Endothelial cell (in vitro differentiated cells): ENCODE measurements at regions not wholly inside any gene's neighbourhood (a gene's known extent, or its start where the extent isn't known, plus 50 kb on each side); places are given as distances from the start of the nearest gene placed in this dataset.

Experiments used
- DNase-seq: peaks from one replicate; pipeline ENCODE4 v3.0.0; 2021; ENCODE audit warnings: low spot score
- H3K27ac Mint-ChIP-seq: one replicate; pipeline ENCODE4 v1.8.0; 2021; ENCODE audit warnings: mixed read lengths, inconsistent platforms; ENCODE audit not compliant: unreplicated experiment
- H3K27me3 Mint-ChIP-seq: one replicate; pipeline ENCODE4 v1.8.0; 2021; ENCODE audit warnings: mild to moderate bottlenecking, moderate library complexity, mixed read lengths, inconsistent platforms; ENCODE audit not compliant: unreplicated experiment
- H3K36me3 Mint-ChIP-seq: one replicate; pipeline ENCODE4 v1.8.0; 2021; ENCODE audit warnings: mild to moderate bottlenecking, low read depth, mixed read lengths, inconsistent platforms; ENCODE audit not compliant: unreplicated experiment
- H3K4me1 Mint-ChIP-seq: one replicate; pipeline ENCODE4 v1.8.0; 2021; ENCODE audit warnings: mild to moderate bottlenecking, mixed read lengths, inconsistent platforms; ENCODE audit not compliant: unreplicated experiment
- H3K4me3 Mint-ChIP-seq: one replicate; pipeline ENCODE4 v1.8.0; 2021; ENCODE audit warnings: mild to moderate bottlenecking, mixed read lengths, inconsistent platforms; ENCODE audit not compliant: unreplicated experiment
- H3K9me3 Mint-ChIP-seq: one replicate; pipeline ENCODE4 v1.8.0; 2021; ENCODE audit warnings: mixed read lengths, inconsistent platforms; ENCODE audit not compliant: unreplicated experiment
- TF ChIP-seq, protein P1 (sequence below): fragments of 200-600 bp; sonication (generic); IDR thresholded peaks from one replicate; pipeline ENCODE4 v1.5.0; 2021; ENCODE audit warnings: antibody characterized with exemption; ENCODE audit not compliant: unreplicated experiment

GRCh38 chr5:3281366-3281765 is 314.3 kb upstream of the IRX1 start:
- no peak overlapping the region for H3K27ac Mint-ChIP-seq
- peaks cover 6% of the 10 kb centered on the region for H3K9me3 Mint-ChIP-seq
- H3K4me3 Mint-ChIP-seq: no peak overlapping the region
- H3K36me3 Mint-ChIP-seq: peaks cover 8% of the 10 kb centered on the region
- TF ChIP-seq, protein P1, sequence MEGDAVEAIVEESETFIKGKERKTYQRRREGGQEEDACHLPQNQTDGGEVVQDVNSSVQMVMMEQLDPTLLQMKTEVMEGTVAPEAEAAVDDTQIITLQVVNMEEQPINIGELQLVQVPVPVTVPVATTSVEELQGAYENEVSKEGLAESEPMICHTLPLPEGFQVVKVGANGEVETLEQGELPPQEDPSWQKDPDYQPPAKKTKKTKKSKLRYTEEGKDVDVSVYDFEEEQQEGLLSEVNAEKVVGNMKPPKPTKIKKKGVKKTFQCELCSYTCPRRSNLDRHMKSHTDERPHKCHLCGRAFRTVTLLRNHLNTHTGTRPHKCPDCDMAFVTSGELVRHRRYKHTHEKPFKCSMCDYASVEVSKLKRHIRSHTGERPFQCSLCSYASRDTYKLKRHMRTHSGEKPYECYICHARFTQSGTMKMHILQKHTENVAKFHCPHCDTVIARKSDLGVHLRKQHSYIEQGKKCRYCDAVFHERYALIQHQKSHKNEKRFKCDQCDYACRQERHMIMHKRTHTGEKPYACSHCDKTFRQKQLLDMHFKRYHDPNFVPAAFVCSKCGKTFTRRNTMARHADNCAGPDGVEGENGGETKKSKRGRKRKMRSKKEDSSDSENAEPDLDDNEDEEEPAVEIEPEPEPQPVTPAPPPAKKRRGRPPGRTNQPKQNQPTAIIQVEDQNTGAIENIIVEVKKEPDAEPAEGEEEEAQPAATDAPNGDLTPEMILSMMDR: no peak
- no peak for DNase-seq
- peaks cover 11% of the 10 kb centered on the region for H3K27me3 Mint-ChIP-seq
- H3K4me1 Mint-ChIP-seq: no peaks in the 10 kb centered on the region

DNA sequence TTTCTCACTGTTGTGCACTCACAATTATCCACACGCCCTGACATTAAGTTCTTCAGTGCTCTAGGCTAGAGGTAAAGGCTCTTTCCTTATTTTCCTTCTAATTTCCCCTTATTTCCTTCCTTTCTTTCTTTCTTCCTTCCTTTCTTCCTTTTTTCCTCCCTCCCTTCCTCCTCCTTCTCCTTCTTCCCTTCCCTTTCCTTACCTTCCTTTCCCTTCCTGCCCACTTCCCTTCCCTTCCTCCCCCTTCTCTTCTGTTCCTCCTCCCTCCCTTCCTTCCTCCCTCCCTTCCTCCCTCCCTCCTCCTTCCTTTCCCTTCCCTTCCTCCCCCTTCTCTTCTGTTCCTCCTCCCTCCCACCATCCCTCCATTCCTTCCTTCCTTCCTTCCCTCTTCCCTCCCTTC is 317.0 kb upstream of the IRX1 start:
- Mint-ChIP-seq H3K4me1 (peaks cover 2% of the 10 kb centered on the region), H3K27ac (no peak overlapping the region), H3K36me3 (peaks cover 19% of the 10 kb centered on the region), H3K4me3 (no peak overlapping the region), H3K9me3 (peaks cover 16% of the 10 kb centered on the region), H3K27me3 (peaks cover 22% of the 10 kb centered on the region)
- TF ChIP-seq, protein P1: no peak
- DNase-seq: no peak

DNA sequence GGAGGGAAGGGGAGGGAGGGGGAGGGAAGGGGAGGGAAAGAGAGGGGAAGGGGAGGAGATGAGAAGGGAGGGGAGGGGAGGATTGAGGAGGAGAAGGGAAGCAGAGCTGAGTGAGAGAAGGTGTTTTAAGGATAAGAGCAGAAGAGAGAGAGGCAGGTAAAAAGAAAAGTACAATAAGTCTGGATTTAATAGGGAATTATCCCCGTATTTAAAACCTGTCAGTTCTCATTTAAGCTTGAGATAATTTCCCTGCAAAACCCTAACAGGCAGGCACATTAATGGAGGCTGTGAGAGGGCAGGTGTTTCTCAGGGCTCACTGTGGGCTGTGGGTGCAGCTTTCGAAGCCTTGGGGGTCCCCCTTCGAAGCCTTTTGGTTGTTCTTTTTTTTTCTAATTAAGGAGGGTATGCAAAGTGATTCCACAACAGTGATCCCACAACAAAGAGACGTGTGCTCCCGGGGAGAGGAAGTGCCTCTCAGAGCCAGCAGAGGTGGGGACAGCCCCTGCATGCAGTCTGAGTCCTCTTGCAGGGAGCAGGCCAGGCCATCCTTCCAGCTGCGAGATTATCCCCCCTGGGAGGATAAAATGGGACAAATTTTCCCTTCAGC is 317.9 kb upstream of the IRX1 start:
- peaks cover 17% of the 10 kb centered on the region for H3K36me3 Mint-ChIP-seq
- H3K27ac Mint-ChIP-seq: no peak overlapping the region
- no peak overlapping the region for H3K4me3 Mint-ChIP-seq
- peaks cover 2% of the 10 kb centered on the region for H3K4me1 Mint-ChIP-seq
- TF ChIP-seq, protein P1: no peak
- H3K27me3 Mint-ChIP-seq: peaks cover 19% of the 10 kb centered on the region
- peaks cover 12% of the 10 kb centered on the region for H3K9me3 Mint-ChIP-seq
- DNase-seq: no peak

GRCh38 chr5:3276896-3277295 is 318.7 kb upstream of the IRX1 start:
- no peak for DNase-seq
- TF ChIP-seq, protein P1: no peak
- Mint-ChIP-seq H3K4me3 (no peak overlapping the region), H3K27me3 (peaks cover 16% of the 10 kb centered on the region), H3K9me3 (peaks cover 10% of the 10 kb centered on the region), H3K27ac (no peak overlapping the region), H3K4me1 (peaks cover 2% of the 10 kb centered on the region), H3K36me3 (peaks cover 12% of the 10 kb centered on the region)

DNA sequence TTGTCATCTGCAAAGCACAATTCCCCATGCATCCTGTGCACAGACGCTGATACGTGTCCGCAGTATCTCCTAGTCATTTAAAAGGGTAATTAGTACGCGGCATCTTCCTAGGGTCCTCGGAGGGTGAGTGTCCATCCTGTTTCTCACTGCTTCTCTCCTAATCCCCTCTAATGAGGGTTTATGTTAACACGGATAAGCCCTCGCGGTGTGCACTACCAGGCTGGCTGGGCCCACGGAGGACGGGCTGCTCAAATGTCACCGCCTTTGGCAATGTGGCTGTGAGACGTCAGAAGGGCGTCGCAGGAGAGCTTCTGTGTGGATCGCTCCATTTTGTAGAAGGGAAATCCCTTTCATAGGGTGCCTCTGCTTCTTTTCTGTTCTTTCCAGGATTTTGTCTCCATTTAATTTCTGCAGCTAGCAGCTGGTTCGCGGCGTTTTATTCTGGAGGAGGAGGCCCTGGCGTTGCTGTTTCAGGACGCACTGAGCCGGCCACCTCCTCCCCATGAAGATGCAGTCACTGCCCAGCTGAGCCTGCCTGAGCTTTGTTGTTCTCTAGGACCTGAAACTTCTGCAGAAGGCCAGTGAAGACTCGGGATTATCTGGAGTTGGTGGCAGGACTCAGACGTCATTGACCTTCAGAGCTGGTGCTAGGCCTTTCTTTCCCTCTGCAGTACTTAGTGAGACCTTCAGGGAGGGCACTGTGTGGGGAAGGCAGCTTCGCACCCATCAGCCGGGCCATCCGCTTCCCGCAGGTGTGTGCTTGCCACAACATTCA is 326.1 kb upstream of the IRX1 start:
- Mint-ChIP-seq H3K27ac (no peak overlapping the region), H3K36me3 (peaks cover 3% of the 10 kb centered on the region), H3K4me3 (no peak overlapping the region), H3K4me1 (peaks cover 2% of the 10 kb centered on the region), H3K9me3 (peaks cover 9% of the 10 kb centered on the region), H3K27me3 (peaks cover 10% of the 10 kb centered on the region)
- no peak for DNase-seq
- TF ChIP-seq, protein P1: no peak
